ENCODE measurements at regions not wholly inside any gene's neighbourhood (a gene's known extent, or its start where the extent isn't known, plus 50 kb on each side); places are given as distances from the start of the nearest gene placed in this dataset.

DNA sequence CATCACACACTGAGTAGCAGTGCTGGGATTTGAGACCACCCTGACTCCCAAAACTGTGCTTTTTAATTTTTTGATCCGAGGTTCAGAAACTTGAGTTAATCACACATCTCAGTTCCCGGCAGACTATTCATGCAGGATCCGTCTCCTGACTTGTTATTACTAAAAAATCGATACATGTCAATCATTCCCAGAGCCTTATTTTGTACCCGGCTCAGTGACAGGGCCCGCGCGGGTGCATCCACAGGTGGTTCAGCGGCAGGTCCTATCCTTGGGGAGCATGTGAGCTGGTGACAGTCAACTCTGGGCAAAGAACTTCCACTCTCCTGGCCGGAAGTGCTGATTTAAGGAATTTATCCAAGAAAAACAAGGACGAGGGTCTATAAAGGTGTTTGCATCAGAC is 95.9 kb upstream of the MVB12B start:
- TF ChIP-seq, protein P1, sequence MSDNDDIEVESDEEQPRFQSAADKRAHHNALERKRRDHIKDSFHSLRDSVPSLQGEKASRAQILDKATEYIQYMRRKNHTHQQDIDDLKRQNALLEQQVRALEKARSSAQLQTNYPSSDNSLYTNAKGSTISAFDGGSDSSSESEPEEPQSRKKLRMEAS (IDR thresholded peaks at IDR 0.05; ENCODE audit: low read depth, low read length) = no peak
- TF ChIP-seq TCF3 (IDR thresholded peaks at IDR 0.05; ENCODE audit: borderline replicate concordance, insufficient read depth, low read depth, low read length) = no peak
- TF ChIP-seq SRF (IDR thresholded peaks at IDR 0.05; ENCODE audit: low read depth in 2 of 2, low read length in 2 of 2) = no peak
- TF ChIP-seq, protein P2, sequence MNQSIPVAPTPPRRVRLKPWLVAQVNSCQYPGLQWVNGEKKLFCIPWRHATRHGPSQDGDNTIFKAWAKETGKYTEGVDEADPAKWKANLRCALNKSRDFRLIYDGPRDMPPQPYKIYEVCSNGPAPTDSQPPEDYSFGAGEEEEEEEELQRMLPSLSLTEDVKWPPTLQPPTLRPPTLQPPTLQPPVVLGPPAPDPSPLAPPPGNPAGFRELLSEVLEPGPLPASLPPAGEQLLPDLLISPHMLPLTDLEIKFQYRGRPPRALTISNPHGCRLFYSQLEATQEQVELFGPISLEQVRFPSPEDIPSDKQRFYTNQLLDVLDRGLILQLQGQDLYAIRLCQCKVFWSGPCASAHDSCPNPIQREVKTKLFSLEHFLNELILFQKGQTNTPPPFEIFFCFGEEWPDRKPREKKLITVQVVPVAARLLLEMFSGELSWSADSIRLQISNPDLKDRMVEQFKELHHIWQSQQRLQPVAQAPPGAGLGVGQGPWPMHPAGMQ (IDR thresholded peaks at IDR 0.05; ENCODE audit: borderline replicate concordance) = no peak
- no peak for TF ChIP-seq FOXK2 (IDR thresholded peaks at IDR 0.05)
- Histone ChIP-seq H3K79me2 (ENCODE audit: control insufficient read depth, insufficient read depth, low read length) (no peaks in the 10 kb centered on the region), H3K4me3 (no peak overlapping the region), H2AFZ (ENCODE audit: control insufficient read depth, low read depth, low read length) (no peak overlapping the region), H4K20me1 (ENCODE audit: control insufficient read depth, insufficient read depth) (no peaks in the 10 kb centered on the region), H3K4me2 (ENCODE audit: control insufficient read depth, insufficient read depth) (no peak overlapping the region), H3K27ac (ENCODE audit: control insufficient read depth, insufficient read depth) (no peak overlapping the region), H3K36me3 (ENCODE audit: control insufficient read depth in 2 of 2, insufficient read depth in 2 of 2, low read length in 1 of 2) (no peaks in the 10 kb centered on the region), H3K27me3 (replicated peaks in 1 of 2; ENCODE audit: control insufficient read depth in 2 of 2, insufficient read depth in 2 of 2, low read length in 1 of 2) (peaks cover 0 to 2% of the 10 kb centered on the region in 2 experiments; a peak in 1 of 4 replicates), H3K4me1 (ENCODE audit: control insufficient read depth, insufficient read depth, low read length) (no peaks in the 10 kb centered on the region), H3K9ac (ENCODE audit: control insufficient read depth, insufficient read depth, low read length) (no peak overlapping the region), H3K9me3 (replicated peaks; ENCODE audit: control insufficient read depth, insufficient read depth, low read length) (no peaks in the 10 kb centered on the region)
- intact Hi-C loops (cut with micrococcal nuclease; ENCODE audit: unreplicated experiment) (no loop called here), in situ Hi-C loops (cut with MboI) (loop anchor here (5.0 kb wide), 1 partner anchor 823 kb away; no protein-coding TSS in a partner anchor)
- FAIRE-seq = no peak
- SMC1A ChIA-PET (ENCODE audit: uncharacterized antibody, unreplicated experiment) = no interaction called here
- POLR2A ChIA-PET = no interaction called here
- ATAC-seq = no peak
- CTCF ChIA-PET = interaction anchor here (0.9 to 1.5 kb wide), 5 partner anchors 61 to 825 kb away, joined by 3 to 4 read pairs (median 4); no protein-coding TSS in a partner anchor
- BruUV-seq (replicated peaks) = no TSS peak
- no peak for DNase-seq (ENCODE audit: low read depth, low spot score)
- RAD21 ChIA-PET (ENCODE audit: unreplicated experiment) = no interaction called here
- WGBS (ENCODE audit: insufficient coverage, insufficient replicate concordance, low lambda C conversion rate, missing lambda C conversion rate) = 41% methylated on average over 11 of the region's 11 CpGs

DNA sequence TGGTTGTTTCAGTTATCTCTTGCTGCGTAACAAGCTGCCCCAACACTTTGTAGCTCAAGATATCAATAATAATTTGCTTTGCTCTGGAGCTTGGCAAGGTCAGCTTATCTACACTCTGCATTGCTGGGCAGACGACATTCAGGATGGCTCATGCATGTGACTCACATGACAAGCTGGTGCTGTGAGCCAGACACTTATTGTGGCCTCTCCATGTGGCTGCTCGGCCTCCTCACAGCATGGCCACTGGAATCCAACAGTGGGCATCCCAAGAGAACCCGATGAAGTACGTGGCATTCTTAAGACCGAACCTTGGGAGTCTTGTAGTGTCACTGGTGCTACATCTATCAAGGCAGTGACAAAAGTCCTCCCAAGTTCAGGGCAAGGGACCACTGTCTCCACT is 94.2 kb upstream of the MVB12B start:
- H3K4me2 ChIP-seq (ENCODE audit: control insufficient read depth, insufficient read depth) = no peak overlapping the region
- no peak for DNase-seq (ENCODE audit: low read depth, low spot score)
- TF ChIP-seq RFX5 (IDR thresholded peaks at IDR 0.05; ENCODE audit: low read depth, low read length) (no peak), BRCA1 (IDR thresholded peaks at IDR 0.05; ENCODE audit: low read depth, low read length) (no peak), NR2F1 (conservative IDR thresholded peaks at IDR 0.05) (no peak), NR2C1 (IDR thresholded peaks at IDR 0.05) (no peak), RAD21 (IDR thresholded peaks at IDR 0.05; ENCODE audit: insufficient read depth, low read depth, low read length) (no peak), ETV6 (conservative IDR thresholded peaks at IDR 0.05 in 1 of 2, IDR thresholded peaks at IDR 0.05 in 1 of 2; ENCODE audit: borderline replicate concordance in 1 of 2, low read depth in 1 of 2) (no peak), RELA (IDR thresholded peaks at IDR 0.05; ENCODE audit: borderline replicate concordance, partially characterized antibody) (no peak)
- TF ChIP-seq, protein P3, sequence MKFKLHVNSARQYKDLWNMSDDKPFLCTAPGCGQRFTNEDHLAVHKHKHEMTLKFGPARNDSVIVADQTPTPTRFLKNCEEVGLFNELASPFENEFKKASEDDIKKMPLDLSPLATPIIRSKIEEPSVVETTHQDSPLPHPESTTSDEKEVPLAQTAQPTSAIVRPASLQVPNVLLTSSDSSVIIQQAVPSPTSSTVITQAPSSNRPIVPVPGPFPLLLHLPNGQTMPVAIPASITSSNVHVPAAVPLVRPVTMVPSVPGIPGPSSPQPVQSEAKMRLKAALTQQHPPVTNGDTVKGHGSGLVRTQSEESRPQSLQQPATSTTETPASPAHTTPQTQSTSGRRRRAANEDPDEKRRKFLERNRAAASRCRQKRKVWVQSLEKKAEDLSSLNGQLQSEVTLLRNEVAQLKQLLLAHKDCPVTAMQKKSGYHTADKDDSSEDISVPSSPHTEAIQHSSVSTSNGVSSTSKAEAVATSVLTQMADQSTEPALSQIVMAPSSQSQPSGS (IDR thresholded peaks at IDR 0.05; ENCODE audit: low read length) = no peak
- H3K9me3 ChIP-seq (replicated peaks; ENCODE audit: control insufficient read depth, insufficient read depth, low read length) = no peaks in the 10 kb centered on the region
- H4K20me1 ChIP-seq (ENCODE audit: control insufficient read depth, insufficient read depth) = no peaks in the 10 kb centered on the region
- BruUV-seq (replicated peaks) = no TSS peak
- no peak overlapping the region for H3K27ac ChIP-seq (ENCODE audit: control insufficient read depth, insufficient read depth)
- no peak overlapping the region for H3K4me3 ChIP-seq
- ChIA-PET POLR2A (no interaction called here), RAD21 (ENCODE audit: unreplicated experiment) (no interaction called here), SMC1A (ENCODE audit: uncharacterized antibody, unreplicated experiment) (interaction anchor here (0.7 kb wide), 2 partner anchors 264 to 785 kb away, joined by 3 to 4 read pairs; no protein-coding TSS in a partner anchor), CTCF (interaction anchor here (0.7 to 1.8 kb wide), 2 partner anchors 166 to 825 kb away, joined by 3 to 5 read pairs; no protein-coding TSS in a partner anchor)
- H3K4me1 ChIP-seq (ENCODE audit: control insufficient read depth, insufficient read depth, low read length) = no peaks in the 10 kb centered on the region
- ATAC-seq = no peak
- in situ Hi-C loops (cut with MboI) = loop anchor here (5.0 kb wide), 1 partner anchor 825 kb away; no protein-coding TSS in a partner anchor
- 0 out of 4 replicates have a peak, but pooled peaks cover 0 to 2% of the 10 kb centered on the region in 2 experiments for H3K27me3 ChIP-seq (replicated peaks in 1 of 2; ENCODE audit: control insufficient read depth in 2 of 2, insufficient read depth in 2 of 2, low read length in 1 of 2)
- H2AFZ ChIP-seq (ENCODE audit: control insufficient read depth, low read depth, low read length) = no peak overlapping the region
- H3K36me3 ChIP-seq (ENCODE audit: control insufficient read depth in 2 of 2, insufficient read depth in 2 of 2, low read length in 1 of 2) = no peaks in the 10 kb centered on the region
- intact Hi-C loops (cut with micrococcal nuclease; ENCODE audit: unreplicated experiment) = no loop called here
- H3K9ac ChIP-seq (ENCODE audit: control insufficient read depth, insufficient read depth, low read length) = no peak overlapping the region
- under 1% methylated on average over 6 of the region's 6 CpGs for WGBS (ENCODE audit: insufficient coverage, insufficient replicate concordance, low lambda C conversion rate, missing lambda C conversion rate)
- H3K79me2 ChIP-seq (ENCODE audit: control insufficient read depth, insufficient read depth, low read length) = no peaks in the 10 kb centered on the region
- no peak for FAIRE-seq

Data from GM12878 (cell line).